ENCODE measurements at regions not wholly inside any gene's neighbourhood (a gene's known extent, or its start where the extent isn't known, plus 50 kb on each side); places are given as distances from the start of the nearest gene placed in this dataset.
"Not testable (repeated sequence)": the region's sequence is repeated elsewhere in the genome, so short reads cannot be mapped to it uniquely, and the experiment has no call there.

DNA sequence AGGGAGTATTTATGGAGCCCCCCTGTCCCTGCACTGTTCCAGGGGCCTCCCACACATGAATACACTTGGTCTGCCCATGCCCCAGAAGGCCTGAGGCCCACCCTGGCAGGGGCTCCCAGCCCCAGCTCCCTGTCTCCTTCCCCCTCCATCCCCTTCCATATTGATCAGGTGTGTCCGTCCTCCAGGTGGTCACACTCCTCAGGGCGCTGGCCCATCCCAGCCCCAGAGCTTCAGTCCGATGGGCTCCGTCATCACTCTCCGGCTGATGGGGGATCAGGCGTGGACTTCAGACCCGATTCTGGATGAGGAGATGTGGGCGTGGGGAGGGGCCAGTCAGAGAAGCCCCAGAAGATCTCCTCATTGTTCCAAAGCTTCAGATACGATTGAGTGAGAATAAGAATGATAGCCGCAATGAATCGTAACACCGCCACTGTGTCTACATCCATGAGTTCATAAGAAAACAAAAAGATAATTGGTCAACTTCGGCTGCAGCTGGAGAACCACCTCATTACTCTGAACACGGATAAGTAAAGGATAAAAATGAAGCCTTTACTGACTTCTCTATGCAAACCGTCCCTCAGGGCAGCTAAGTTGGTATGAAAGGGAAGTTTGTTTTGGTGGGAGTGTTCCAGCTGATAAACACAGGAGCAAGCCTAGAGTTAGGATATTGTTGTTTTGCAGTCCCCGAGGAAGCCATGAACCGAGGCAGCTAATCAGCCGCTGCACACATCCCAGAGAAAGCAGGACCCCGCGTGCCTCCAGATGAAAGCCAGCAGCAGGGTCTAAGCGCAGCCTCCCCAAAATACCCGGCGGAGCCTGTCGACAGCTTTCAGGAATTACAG lies 279.5 kb downstream of the NDUFA10 start:
- no peak for DNase-seq (ENCODE audit: low read depth in 2 of 2)

DNA sequence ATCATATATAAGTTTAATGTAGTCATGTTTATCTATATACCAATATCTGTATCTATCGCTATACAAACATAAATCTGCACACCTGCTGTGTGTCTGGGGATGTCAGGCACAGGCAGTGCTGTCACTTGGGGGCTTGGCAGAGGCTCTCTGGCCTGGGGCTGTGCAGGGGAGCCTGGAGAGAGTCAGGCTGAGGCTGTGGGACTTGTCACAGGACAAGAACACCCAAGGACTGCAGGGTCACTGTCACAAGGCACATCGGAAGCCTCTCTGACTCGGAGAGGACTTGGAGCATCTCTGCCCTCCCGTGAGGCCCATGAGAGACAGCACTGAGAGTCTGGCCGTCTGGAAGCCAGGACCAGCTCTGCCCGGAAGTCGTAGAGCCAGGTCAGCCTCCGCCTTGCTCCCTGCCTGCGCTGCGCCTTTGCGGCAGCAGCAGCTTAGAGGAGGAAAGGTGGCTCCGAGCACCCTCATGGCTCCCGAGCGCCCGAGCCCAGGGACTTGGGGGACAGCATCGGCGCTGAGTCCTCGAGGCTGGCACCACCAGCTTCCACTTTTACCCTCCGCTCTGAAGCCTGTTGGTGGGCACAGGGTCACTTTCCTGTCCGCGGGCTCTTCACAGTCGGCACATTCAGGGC lies 280.3 kb downstream of the NDUFA10 start:
- no peak for DNase-seq (ENCODE audit: low read depth in 2 of 2)

DNA sequence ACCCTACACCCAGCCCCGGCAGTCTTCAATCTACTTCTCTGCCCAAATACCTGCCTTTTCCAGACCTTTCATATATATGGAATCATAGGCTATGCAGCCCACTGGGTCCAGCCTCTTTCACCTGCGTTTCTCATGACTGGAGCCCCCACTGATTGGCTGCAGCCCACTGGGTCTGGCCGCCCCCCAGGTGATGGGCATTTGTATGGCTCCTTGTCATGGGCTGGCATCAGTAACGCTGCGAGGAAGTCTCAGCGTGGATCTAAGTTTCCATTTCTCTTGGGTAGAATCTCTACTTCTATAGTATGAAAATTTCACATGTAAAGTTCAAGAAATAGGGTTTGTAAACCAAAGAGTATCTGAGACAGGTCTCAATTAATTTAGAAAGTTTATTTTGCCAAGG lies 281.9 kb downstream of the NDUFA10 start:
- no peak for DNase-seq (ENCODE audit: low read depth in 2 of 2)

- DNase-seq (ENCODE audit: low read depth in 2 of 2): no peak
Observed at GRCh38 chr2:239742377-239742776, 282.8 kb downstream of the NDUFA10 start.

DNA sequence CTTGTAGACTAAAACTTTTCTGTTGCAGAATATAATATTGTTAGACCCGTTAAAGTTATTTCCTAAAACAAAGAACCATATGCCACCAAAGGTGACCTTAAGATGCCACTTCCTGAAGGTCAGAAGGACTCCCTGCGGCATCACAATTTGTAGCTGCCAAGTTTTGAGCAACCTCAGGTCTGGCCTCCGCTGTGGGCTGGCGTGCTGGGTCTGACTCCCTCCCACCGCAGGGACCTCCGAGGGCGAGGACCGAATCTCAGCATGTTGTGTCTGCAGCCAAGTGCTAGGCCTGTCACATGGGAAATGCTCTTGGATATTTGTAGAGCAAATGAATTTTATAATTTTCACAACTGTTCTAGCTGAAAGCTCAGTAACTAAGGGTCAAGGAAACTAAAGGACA lies 285.9 kb downstream of the NDUFA10 start:
- no peak for DNase-seq (ENCODE audit: low read depth in 2 of 2)

- no peak for DNase-seq (ENCODE audit: low read depth in 2 of 2)
Observed at GRCh38 chr2:239738159-239738558, 287.0 kb downstream of the NDUFA10 start.

- DNase-seq (ENCODE audit: low read depth in 2 of 2): no peak
Observed at GRCh38 chr2:239737144-239737463, 288.0 kb downstream of the NDUFA10 start.

GRCh38 chr2:239736358-239737143 lies 288.6 kb downstream of the NDUFA10 start:
- DNase-seq (ENCODE audit: low read depth in 2 of 2): no peak

- DNase-seq (ENCODE audit: low read depth in 2 of 2): no peak
Observed at GRCh38 chr2:239735829-239736357, 289.2 kb downstream of the NDUFA10 start.

DNA sequence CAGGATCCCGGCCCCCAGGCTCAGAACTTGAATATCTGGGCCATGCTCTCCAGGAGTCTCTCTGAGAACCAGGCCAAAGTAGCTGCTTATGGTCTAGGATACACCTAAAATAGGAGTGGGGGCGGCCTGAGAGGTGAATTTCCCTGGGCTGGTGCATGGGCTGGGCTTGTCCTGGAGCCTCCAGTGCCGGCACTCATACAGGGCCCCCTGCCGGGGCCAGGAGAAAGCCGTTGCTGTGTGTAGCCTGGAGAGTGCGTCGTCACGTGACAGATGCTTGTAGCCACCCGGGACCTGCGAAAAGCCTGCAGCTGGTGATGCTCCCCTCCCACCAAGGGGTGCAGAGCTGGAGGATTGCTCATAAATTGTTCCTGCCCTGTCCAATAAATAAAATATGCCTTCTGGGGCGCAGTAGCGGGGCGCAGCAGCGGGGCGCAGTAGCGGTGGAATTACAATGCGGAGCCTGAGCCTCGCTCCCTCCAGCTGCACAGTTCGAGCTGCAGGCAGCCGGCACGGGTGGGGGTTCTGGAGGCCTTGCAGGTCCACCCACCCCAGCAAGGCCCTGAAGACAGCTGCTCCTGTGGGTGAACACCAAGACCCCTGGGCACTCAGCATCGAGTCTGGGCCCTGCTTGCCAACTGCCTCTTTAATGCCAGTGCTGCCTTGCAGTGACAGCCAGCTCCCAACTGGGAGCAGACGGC lies 289.9 kb downstream of the NDUFA10 start:
- no peak for DNase-seq (ENCODE audit: low read depth in 2 of 2)

- DNase-seq (ENCODE audit: low read depth in 2 of 2): no peak
Observed at GRCh38 chr2:239734436-239735005, 290.6 kb downstream of the NDUFA10 start.

- no peak for DNase-seq (ENCODE audit: low read depth in 2 of 2)
Observed at GRCh38 chr2:239732666-239733010, 292.5 kb downstream of the NDUFA10 start.

DNA sequence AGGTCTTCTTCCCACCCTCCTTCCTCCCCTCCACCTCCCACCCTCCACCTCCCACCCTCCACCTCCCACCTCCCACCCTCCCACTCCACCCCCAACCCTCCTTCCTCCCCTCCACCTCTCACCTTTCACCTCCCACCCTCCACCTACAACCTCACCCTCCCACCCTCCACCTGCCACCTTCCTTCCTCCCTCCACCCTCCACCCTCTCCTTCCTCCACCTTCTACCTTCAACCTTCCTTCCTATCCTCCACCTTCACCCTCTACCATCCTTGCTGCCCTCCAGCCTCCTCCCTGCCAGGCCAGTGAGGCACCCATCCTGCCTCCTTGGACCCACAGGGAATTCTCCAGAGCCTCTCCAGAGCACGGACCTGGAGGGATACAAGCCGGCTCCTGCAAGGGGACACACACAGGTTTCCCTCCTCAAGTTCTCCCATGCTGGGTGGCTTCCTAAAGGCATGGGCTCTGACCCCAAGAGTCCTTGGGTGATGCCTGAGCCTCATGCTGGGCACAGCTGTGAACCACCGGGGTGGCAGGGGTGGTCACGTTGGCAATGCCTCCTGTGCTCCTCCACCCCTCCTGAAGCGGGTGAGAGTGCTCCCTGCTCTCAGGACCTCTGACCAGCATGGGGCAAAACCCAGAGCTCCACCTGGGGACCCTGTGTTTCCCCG lies 293.0 kb downstream of the NDUFA10 start:
- no peak for DNase-seq (ENCODE audit: low read depth in 2 of 2)

GRCh38 chr2:239731422-239731821 lies 293.7 kb downstream of the NDUFA10 start:
- DNase-seq (ENCODE audit: low read depth in 2 of 2): no peak

DNA sequence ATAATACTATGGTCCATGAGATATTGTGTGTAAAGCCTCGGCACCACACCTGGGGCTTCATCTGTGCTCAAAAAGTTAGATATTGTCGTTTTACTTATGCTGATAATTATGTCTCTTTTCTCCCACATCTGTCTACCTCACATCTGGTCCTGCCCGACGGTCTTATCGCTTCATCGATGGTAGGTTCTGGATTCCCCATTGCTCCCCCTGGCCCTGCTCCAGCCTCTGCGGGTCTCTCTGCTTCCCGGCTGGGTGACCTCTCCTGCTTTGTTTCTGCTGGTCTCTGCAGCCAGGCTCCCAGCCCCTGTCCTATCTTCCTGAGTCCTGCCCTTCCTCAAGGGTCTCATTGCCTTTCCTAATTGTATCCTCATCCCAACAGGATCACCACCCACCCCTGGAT lies 294.2 kb downstream of the NDUFA10 start:
- no peak for DNase-seq (ENCODE audit: low read depth in 2 of 2)

DNA sequence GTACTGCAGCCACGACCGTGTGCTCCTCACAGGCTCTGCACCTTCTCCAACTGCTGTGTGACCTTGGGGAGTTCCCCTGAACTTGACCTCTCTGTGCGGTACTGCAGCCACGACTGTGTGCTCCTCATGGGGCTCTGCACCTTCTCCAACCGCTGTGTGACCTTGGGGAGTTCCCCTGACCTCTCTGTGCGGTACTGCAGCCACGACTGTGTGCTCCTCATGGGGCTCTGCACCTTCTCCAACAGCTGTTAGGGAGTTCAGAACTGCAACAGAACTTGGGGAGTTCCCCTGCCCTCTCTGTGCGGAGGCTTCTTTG lies 294.6 kb downstream of the NDUFA10 start:
- not testable (repeated sequence) for DNase-seq (ENCODE audit: low read depth in 2 of 2)

GRCh38 chr2:239729681-239730566 lies 295.2 kb downstream of the NDUFA10 start:
- DNase-seq (ENCODE audit: low read depth in 2 of 2): no peak

DNA sequence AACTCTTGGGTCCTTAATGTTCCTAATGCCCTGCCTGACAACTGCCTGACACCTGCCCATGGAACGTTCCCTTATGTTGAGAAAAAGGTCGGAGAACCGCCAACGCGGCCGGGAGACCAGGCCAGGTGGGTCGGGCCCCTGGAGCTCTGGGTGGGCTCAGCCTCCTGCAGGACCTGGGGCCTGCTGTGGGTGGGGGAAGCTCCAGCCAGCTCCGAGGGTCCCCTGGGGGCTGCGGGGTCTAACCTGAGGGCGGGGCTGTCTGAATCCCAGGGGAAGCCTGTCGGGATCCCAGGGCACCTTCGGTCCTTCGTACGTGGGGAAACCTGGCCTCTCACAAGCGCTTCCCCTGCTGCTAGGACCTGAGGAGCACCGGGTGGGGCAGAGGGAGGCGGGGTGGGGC lies 296.0 kb downstream of the NDUFA10 start:
- DNase-seq (ENCODE audit: low read depth in 2 of 2): no peak

DNA sequence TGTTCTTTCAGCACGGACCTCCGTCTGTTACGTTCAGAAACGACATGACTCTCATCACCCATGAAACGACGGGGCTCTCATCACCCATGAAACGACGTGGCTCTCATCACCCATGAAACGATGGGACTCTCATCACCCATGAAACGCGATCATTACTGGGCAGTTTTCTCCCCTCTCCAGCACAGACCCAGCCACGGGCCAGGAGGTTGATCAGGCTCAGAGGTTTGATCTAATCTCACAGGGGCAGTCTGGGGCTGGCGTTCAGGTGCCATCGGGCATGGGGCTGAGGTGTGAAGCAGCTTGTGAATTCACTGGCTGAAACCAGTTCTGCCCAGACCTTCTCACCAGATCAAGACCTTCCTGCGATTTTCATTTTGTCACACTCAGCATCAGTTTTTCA lies 296.4 kb downstream of the NDUFA10 start:
- no peak for DNase-seq (ENCODE audit: low read depth in 2 of 2)
